ENCODE measurements at regions not wholly inside any gene's neighbourhood (a gene's known extent, or its start where the extent isn't known, plus 50 kb on each side); places are given as distances from the start of the nearest gene placed in this dataset.

GRCh38 chr13:30816736-30817135, 81.4 kb downstream of the ALOX5AP start:
- ChIA-PET CTCF (interaction anchor here (1.0 kb wide), 1 partner anchor 49 kb away, joined by 3 read pairs; no protein-coding TSS in a partner anchor), POLR2A (ENCODE audit: unreplicated experiment) (no interaction called here)
- H3K27ac ChIP-seq (ENCODE audit: insufficient read depth, low read length) = no peak overlapping the region
- H2BK120ac ChIP-seq (ENCODE audit: low read depth, low read length) = no peak overlapping the region
- no peak overlapping the region; the same call in 1 of the 2 replicates for H2BK20ac ChIP-seq (ENCODE audit: low read depth, low read length)
- DNase-seq = no peak
- peak overlapping the region; percentile 38; the same call in 1 of the 2 replicates for H3K18ac ChIP-seq (ENCODE audit: low read depth, low read length)
- intact Hi-C loops (cut with micrococcal nuclease) = no loop called here
- H2BK15ac ChIP-seq (ENCODE audit: low read depth, low read length) = no peak overlapping the region; the same call in 2 of the 3 replicates
- no CpG with 5 or more reads among the region's 6 CpGs for WGBS, 2 experiments (ENCODE audit: extremely low coverage in 2 of 2, insufficient read length in 1 of 2)
- BruUV-seq (replicated peaks) = no TSS peak
- peaks cover 6% of the 10 kb centered on the region for H3K4me1 ChIP-seq (ENCODE audit: control insufficient read depth, insufficient read depth, low read length)
- H3K36me3 ChIP-seq (ENCODE audit: control insufficient read depth, insufficient read depth, low read length) = no peaks in the 10 kb centered on the region
- no peaks in the 10 kb centered on the region for H4K20me1 ChIP-seq (ENCODE audit: insufficient read depth, low read length)
- no peak overlapping the region for H3K23ac ChIP-seq (ENCODE audit: low read depth, low read length)
- in situ Hi-C loops (cut with MboI; ENCODE audit: low sequenced_read_pairs) = loop anchor here (25.0 kb wide), 1 partner anchor 354 kb away; the partner anchor contains the start of gene HMGB1
- no peak for TF ChIP-seq CEBPB (IDR thresholded peaks at IDR 0.05; ENCODE audit: low read depth, low read length)
- no peak for TF ChIP-seq ELK1 (IDR thresholded peaks at IDR 0.05; ENCODE audit: borderline replicate concordance, low read depth, low read length)
- no peaks in the 10 kb centered on the region for H3K27me3 ChIP-seq (ENCODE audit: control insufficient read depth, insufficient read depth, low read length)
- H3K4me2 ChIP-seq (ENCODE audit: low read depth, low read length) = no peak overlapping the region
- no peak overlapping the region for H2BK5ac ChIP-seq (ENCODE audit: low read depth, low read length, poor library complexity, severe bottlenecking)
- H3K9ac ChIP-seq (ENCODE audit: low read depth, low read length) = no peak overlapping the region
- no peak overlapping the region for H2AK9ac ChIP-seq (replicated peaks; ENCODE audit: low read depth, low read length, poor library complexity)
- no peak overlapping the region for H3K56ac ChIP-seq (ENCODE audit: extremely low read depth, insufficient read depth, low read length)
- peak overlapping the region; percentile 65 for H2AFZ ChIP-seq (replicated peaks; ENCODE audit: low read length, poor library complexity)
- no peaks in the 10 kb centered on the region for H3K79me1 ChIP-seq (ENCODE audit: low read depth in 1 of 2, low read length in 2 of 2)
- H3K4ac ChIP-seq (ENCODE audit: low read depth, low read length) = peak overlapping the region; percentile 17; the same call in 1 of the 2 replicates
- H4K91ac ChIP-seq (ENCODE audit: insufficient read depth, low read depth, low read length) = peak overlapping the region; percentile 12; the same call in 1 of the 2 replicates
- no peaks in the 10 kb centered on the region for H3K9me3 ChIP-seq (ENCODE audit: control insufficient read depth, insufficient read depth, low read length)
- H3K9me1 ChIP-seq (ENCODE audit: insufficient read depth, low read length) = peaks cover 5% of the 10 kb centered on the region; the same call in 1 of the 2 replicates
- 0 out of 4 replicates have a peak overlapping the region, but pooled peaks of 1 of the 2 experiments have one; percentile 36 for H4K8ac ChIP-seq (ENCODE audit: low read depth in 2 of 2, low read length in 2 of 2)
- no peak for ATAC-seq (ENCODE audit: low read depth)
- H2AK5ac ChIP-seq (ENCODE audit: low read depth, low read length) = 0 out of 2 replicates have a peak overlapping the region, but pooled peaks have one; percentile 35
- no peak overlapping the region for H4K5ac ChIP-seq (ENCODE audit: low read depth, low read length)
- H3K4me3 ChIP-seq (ENCODE audit: insufficient read depth, low read depth, low read length) = no peak overlapping the region
- dilution Hi-C loops (cut with HindIII; ENCODE audit: low sequenced_read_pairs, unreplicated experiment) = no loop called here
- H3K14ac ChIP-seq (replicated peaks; ENCODE audit: low read depth, low read length) = 0 out of 2 replicates have a peak overlapping the region, but pooled peaks have one; percentile 11
